ENCODE measurements at regions not wholly inside any gene's neighbourhood (a gene's known extent, or its start where the extent isn't known, plus 50 kb on each side); places are given as distances from the start of the nearest gene placed in this dataset.

DNA sequence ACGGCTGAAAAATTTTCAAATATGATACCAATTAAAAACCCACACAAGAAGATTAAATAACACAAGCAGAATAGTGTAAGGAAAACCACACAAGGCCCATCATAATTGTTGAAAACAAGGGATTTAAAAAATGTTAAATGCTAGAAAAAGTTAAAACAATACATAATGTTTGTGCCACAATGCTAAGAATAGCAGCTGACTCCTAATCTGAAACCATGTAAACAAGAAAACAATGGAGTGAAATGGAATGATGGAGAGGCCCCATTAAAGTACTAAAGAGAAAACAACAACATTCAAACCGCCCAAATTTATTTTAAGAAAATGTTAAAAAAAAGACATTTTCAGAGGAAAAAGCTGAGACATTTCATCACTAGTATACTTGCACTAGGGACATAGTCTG is 663.6 kb upstream of the NCAM2 start:
- H3K4me2 ChIP-seq (ENCODE audit: low read length) = no peak overlapping the region
- BruUV-seq (replicated peaks) = no TSS peak
- intact Hi-C loops (cut with micrococcal nuclease; ENCODE audit: unreplicated experiment) = no loop called here

DNA sequence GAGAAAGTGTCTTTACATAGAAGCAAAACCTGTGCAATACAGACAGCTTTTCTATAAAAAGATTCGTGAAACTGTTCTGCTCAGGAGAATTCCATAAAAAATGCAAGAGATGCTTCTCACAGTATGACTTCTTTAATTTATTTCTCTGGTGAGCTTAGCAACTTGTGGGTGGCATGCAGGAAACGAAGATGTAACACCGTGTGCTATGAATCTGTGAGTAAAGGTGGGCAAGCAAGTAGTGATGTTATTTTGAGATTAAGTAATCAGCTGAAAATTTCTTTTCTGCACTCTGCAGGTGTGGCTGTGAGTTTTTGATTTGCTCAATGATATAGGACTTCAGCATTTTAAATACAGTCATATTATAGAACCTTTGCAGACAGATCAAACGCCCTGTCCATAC is 656.8 kb upstream of the NCAM2 start:
- Histone ChIP-seq H3K79me2 (ENCODE audit: insufficient read depth, low read depth, low read length) (no peaks in the 10 kb centered on the region), H3K4me1 (ENCODE audit: insufficient read depth, low read length, poor library complexity, severe bottlenecking) (no peaks in the 10 kb centered on the region), H3K27ac (ENCODE audit: low read depth, low read length, poor library complexity, severe bottlenecking) (no peak overlapping the region), H3K4me2 (ENCODE audit: low read length) (no peak overlapping the region), H4K20me1 (ENCODE audit: insufficient read depth, low read length) (no peaks in the 10 kb centered on the region), H3K9me2 (ENCODE audit: insufficient read depth, low read length) (no peaks in the 10 kb centered on the region), H3K9me3 (ENCODE audit: low read length) (peaks cover 13% of the 10 kb centered on the region; the same call in 1 of the 2 replicates), H2AFZ (ENCODE audit: low read length) (no peak overlapping the region), H3K4me3 (ENCODE audit: low read depth, low read length, poor library complexity, severe bottlenecking) (no peak overlapping the region), H3K36me3 (ENCODE audit: insufficient read depth, low read length) (no peaks in the 10 kb centered on the region)
- ChIA-PET CTCF (ENCODE audit: unreplicated experiment) (no interaction called here), POLR2A (no interaction called here)
- TF ChIP-seq, protein P1, sequence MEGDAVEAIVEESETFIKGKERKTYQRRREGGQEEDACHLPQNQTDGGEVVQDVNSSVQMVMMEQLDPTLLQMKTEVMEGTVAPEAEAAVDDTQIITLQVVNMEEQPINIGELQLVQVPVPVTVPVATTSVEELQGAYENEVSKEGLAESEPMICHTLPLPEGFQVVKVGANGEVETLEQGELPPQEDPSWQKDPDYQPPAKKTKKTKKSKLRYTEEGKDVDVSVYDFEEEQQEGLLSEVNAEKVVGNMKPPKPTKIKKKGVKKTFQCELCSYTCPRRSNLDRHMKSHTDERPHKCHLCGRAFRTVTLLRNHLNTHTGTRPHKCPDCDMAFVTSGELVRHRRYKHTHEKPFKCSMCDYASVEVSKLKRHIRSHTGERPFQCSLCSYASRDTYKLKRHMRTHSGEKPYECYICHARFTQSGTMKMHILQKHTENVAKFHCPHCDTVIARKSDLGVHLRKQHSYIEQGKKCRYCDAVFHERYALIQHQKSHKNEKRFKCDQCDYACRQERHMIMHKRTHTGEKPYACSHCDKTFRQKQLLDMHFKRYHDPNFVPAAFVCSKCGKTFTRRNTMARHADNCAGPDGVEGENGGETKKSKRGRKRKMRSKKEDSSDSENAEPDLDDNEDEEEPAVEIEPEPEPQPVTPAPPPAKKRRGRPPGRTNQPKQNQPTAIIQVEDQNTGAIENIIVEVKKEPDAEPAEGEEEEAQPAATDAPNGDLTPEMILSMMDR (conservative IDR thresholded peaks at IDR 0.05; ENCODE audit: low read length) = no peak
- no peak for TF ChIP-seq EZH2phosphoT487 (IDR thresholded peaks at IDR 0.05; ENCODE audit: borderline replicate concordance, low read depth, low read length)
- intact Hi-C loops (cut with micrococcal nuclease; ENCODE audit: unreplicated experiment) = no loop called here
- DNase-seq (ENCODE audit: low spot score) = no peak
- no TSS peak for BruUV-seq (replicated peaks)

More for the DNA sequence above, 663.6 kb upstream of the NCAM2 start:
- H3K9me3 ChIP-seq (ENCODE audit: low read length) = peaks cover 17% of the 10 kb centered on the region; the same call in 1 of the 2 replicates
- H3K36me3 ChIP-seq (ENCODE audit: insufficient read depth, low read length) = no peaks in the 10 kb centered on the region
- no peaks in the 10 kb centered on the region for H3K79me2 ChIP-seq (ENCODE audit: insufficient read depth, low read depth, low read length)
- H3K4me1 ChIP-seq (ENCODE audit: insufficient read depth, low read length, poor library complexity, severe bottlenecking) = no peaks in the 10 kb centered on the region
- DNase-seq (ENCODE audit: low spot score) = no peak
- ChIA-PET CTCF (ENCODE audit: unreplicated experiment) (no interaction called here), POLR2A (no interaction called here)
- no peak for TF ChIP-seq EZH2phosphoT487 (IDR thresholded peaks at IDR 0.05; ENCODE audit: borderline replicate concordance, low read depth, low read length)
- TF ChIP-seq, protein P1 (conservative IDR thresholded peaks at IDR 0.05; ENCODE audit: low read length) = no peak
- H3K4me3 ChIP-seq (ENCODE audit: low read depth, low read length, poor library complexity, severe bottlenecking) = no peak overlapping the region
- no peaks in the 10 kb centered on the region for H4K20me1 ChIP-seq (ENCODE audit: insufficient read depth, low read length)
- H3K27ac ChIP-seq (ENCODE audit: low read depth, low read length, poor library complexity, severe bottlenecking) = no peak overlapping the region
- no peaks in the 10 kb centered on the region for H3K9me2 ChIP-seq (ENCODE audit: insufficient read depth, low read length)
- H2AFZ ChIP-seq (ENCODE audit: low read length) = no peak overlapping the region

DNA sequence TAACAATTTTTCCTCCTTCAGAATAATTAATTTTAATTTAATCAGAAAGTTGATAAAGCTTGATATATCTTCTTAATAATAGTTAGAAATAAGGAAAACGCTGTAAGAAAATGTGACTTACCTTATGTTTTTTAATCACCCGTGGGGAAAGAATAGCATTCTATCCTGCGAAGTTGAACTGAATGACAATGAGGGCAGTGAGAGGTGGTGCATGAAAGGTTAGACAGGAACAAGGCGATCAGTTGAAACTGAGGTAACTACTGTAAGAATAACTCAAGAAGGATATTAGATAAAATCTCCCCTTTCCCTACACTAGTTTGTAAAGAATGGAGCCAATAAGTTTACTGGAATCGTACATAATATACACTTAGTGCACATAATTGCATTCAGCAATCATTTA is 655.0 kb upstream of the NCAM2 start:
- CTCF ChIA-PET (ENCODE audit: unreplicated experiment) = no interaction called here

More for the DNA sequence above, 655.0 kb upstream of the NCAM2 start:
- H3K9me3 ChIP-seq (ENCODE audit: low read length) = peaks cover 9% of the 10 kb centered on the region; the same call in 1 of the 2 replicates
- no peaks in the 10 kb centered on the region for H4K20me1 ChIP-seq (ENCODE audit: insufficient read depth, low read length)
- H3K36me3 ChIP-seq (ENCODE audit: insufficient read depth, low read length) = no peaks in the 10 kb centered on the region
- intact Hi-C loops (cut with micrococcal nuclease; ENCODE audit: unreplicated experiment) = no loop called here
- POLR2A ChIA-PET = no interaction called here
- no peak overlapping the region for H2AFZ ChIP-seq (ENCODE audit: low read length)
- H3K27ac ChIP-seq (ENCODE audit: low read depth, low read length, poor library complexity, severe bottlenecking) = no peak overlapping the region
- H3K4me3 ChIP-seq (ENCODE audit: low read depth, low read length, poor library complexity, severe bottlenecking) = no peak overlapping the region
- BruUV-seq (replicated peaks) = no TSS peak
- TF ChIP-seq EZH2phosphoT487 (IDR thresholded peaks at IDR 0.05; ENCODE audit: borderline replicate concordance, low read depth, low read length) = no peak
- TF ChIP-seq, protein P1 (conservative IDR thresholded peaks at IDR 0.05; ENCODE audit: low read length) = no peak
- no peak overlapping the region for H3K4me2 ChIP-seq (ENCODE audit: low read length)
- no peaks in the 10 kb centered on the region for H3K4me1 ChIP-seq (ENCODE audit: insufficient read depth, low read length, poor library complexity, severe bottlenecking)
- no peak for DNase-seq (ENCODE audit: low spot score)
- no peaks in the 10 kb centered on the region for H3K9me2 ChIP-seq (ENCODE audit: insufficient read depth, low read length)
- H3K79me2 ChIP-seq (ENCODE audit: insufficient read depth, low read depth, low read length) = no peaks in the 10 kb centered on the region

All from OCI-LY7 (cell line).